HEK293 (cell line): ENCODE measurements at regions not wholly inside any gene's neighbourhood (a gene's known extent, or its start where the extent isn't known, plus 50 kb on each side); places are given as distances from the start of the nearest gene placed in this dataset.

ENCODE experiments used
- CTCF ChIA-PET: fragments of 350-600 bp; formaldehyde crosslinking; extraction: SDS; loops from one replicate; lab custom pipeline; 2021; ENCODE audit warnings: antibody characterized with exemption; lab: Yijun Ruan, JAX
- POLR2A ChIA-PET: fragments of 300-600 bp; formaldehyde crosslinking; extraction: SDS; loops from one replicate; lab custom pipeline; 2020; ENCODE audit warnings: antibody characterized with exemption, inconsistent platforms; lab: Yijun Ruan, JAX
- H3K27ac ChIP-seq: fragments of 200-500 bp; sonication (Bioruptor generic); 2 replicates; pipeline ENCODE4 v1.5.1; 2014; ENCODE audit warnings: low read depth, low read length, control low read depth, inconsistent platforms; ENCODE audit errors: extremely low read depth
- H3K36me3 ChIP-seq, 2 experiments: fragments of 200-500 bp in 1 of 2; sonication (Bioruptor generic) in 1 of 2; 1 replicate in 1 of 2; 2 replicates in 1 of 2; pipeline ENCODE4 v1.5.1; 2014 to 2017; ENCODE audit warnings: inconsistent platforms in 2 of 2, low read length in 2 of 2; ENCODE audit not compliant: control insufficient read depth in 2 of 2, insufficient read depth in 1 of 2
- H3K4me1 ChIP-seq: fragments of 200-500 bp; sonication (Bioruptor generic); 2 replicates; pipeline ENCODE4 v1.5.1; 2014; ENCODE audit warnings: mild to moderate bottlenecking, low read length, inconsistent platforms; ENCODE audit not compliant: control insufficient read depth, insufficient read depth
- H3K4me3 ChIP-seq: 2 replicates; pipeline ENCODE4 v1.5.1; 2011; ENCODE audit warnings: low read depth, mild to moderate bottlenecking, control low read depth, low read length, moderate library complexity
- H3K9me3 ChIP-seq: fragments of 200-500 bp; sonication (Bioruptor generic); 2 replicates; pipeline ENCODE4 v1.5.1; 2014; ENCODE audit warnings: low read depth, low read length, inconsistent platforms; ENCODE audit not compliant: control insufficient read depth, insufficient read depth
- GFI1B ChIP-seq: fragments of 450-650 bp; formaldehyde crosslinking; IDR thresholded peaks from 2 replicates; pipeline ENCODE4 v1.5.1; 2016; ENCODE audit warnings: missing biosample characterization, missing genetic modification characterization
- GLIS1 ChIP-seq: fragments of 450-650 bp; formaldehyde crosslinking; IDR thresholded peaks from 2 replicates; pipeline ENCODE4 v1.5.1; 2016; ENCODE audit warnings: missing biosample characterization, missing genetic modification characterization
- KLF9 ChIP-seq: fragments of 450-650 bp; formaldehyde crosslinking; IDR thresholded peaks from 2 replicates; pipeline ENCODE4 v1.5.1; 2016; ENCODE audit warnings: missing biosample characterization, missing genetic modification characterization, low read depth
- MEIS1 ChIP-seq: sonication (generic); formaldehyde crosslinking; IDR thresholded peaks from 2 replicates; pipeline ENCODE4 v1.8.1; 2022; ENCODE audit warnings: missing genetic modification reagents, mild to moderate bottlenecking, borderline replicate concordance
- ZFHX2 ChIP-seq: fragments of 450-650 bp; formaldehyde crosslinking; conservative IDR thresholded peaks from 2 replicates; pipeline ENCODE4 v1.5.1; 2016; ENCODE audit warnings: missing biosample characterization, missing genetic modification characterization
- ZFP3 ChIP-seq: fragments of 450-650 bp; formaldehyde crosslinking; IDR thresholded peaks from 2 replicates; pipeline ENCODE4 v1.5.1; 2016; ENCODE audit warnings: low read depth, missing biosample characterization, missing genetic modification characterization
- ZNF157 ChIP-seq: fragments of 450-650 bp; formaldehyde crosslinking; IDR thresholded peaks from 2 replicates; pipeline ENCODE4 v1.5.1; 2016; ENCODE audit warnings: missing biosample characterization, missing genetic modification characterization
- ZNF169 ChIP-seq: fragments of 450-650 bp; formaldehyde crosslinking; IDR thresholded peaks from 2 replicates; pipeline ENCODE4 v1.5.1; 2016; ENCODE audit warnings: missing biosample characterization, missing genetic modification characterization
- ZNF2 ChIP-seq: fragments of 450-650 bp; formaldehyde crosslinking; IDR thresholded peaks from 2 replicates; pipeline ENCODE4 v1.5.1; 2016; ENCODE audit warnings: missing biosample characterization, missing genetic modification characterization
- ZNF223 ChIP-seq: fragments of 450-650 bp; formaldehyde crosslinking; IDR thresholded peaks from 2 replicates; pipeline ENCODE4 v1.5.1; 2016; ENCODE audit warnings: missing biosample characterization, missing genetic modification characterization
- ZNF292 ChIP-seq: fragments of 450-650 bp; formaldehyde crosslinking; IDR thresholded peaks from 2 replicates; pipeline ENCODE4 v1.5.1; 2016; ENCODE audit warnings: low read depth, missing biosample characterization, missing genetic modification characterization, borderline replicate concordance
- ZNF324 ChIP-seq: fragments of 450-650 bp; formaldehyde crosslinking; IDR thresholded peaks from 2 replicates; pipeline ENCODE4 v1.5.1; 2016; ENCODE audit warnings: missing biosample characterization, missing genetic modification characterization
- ZNF335 ChIP-seq: fragments of 450-650 bp; formaldehyde crosslinking; conservative IDR thresholded peaks from 2 replicates; pipeline ENCODE4 v1.5.1; 2016; ENCODE audit warnings: missing biosample characterization, missing genetic modification characterization
- ZNF354C ChIP-seq: fragments of 450-650 bp; formaldehyde crosslinking; IDR thresholded peaks from 2 replicates; pipeline ENCODE4 v1.5.1; 2016; ENCODE audit warnings: missing biosample characterization, missing genetic modification characterization, low read depth, borderline replicate concordance
- ZNF548 ChIP-seq: fragments of 450-650 bp; formaldehyde crosslinking; IDR thresholded peaks from 2 replicates; pipeline ENCODE4 v1.5.1; 2016; ENCODE audit warnings: missing biosample characterization, missing genetic modification characterization
- ZNF560 ChIP-seq: fragments of 450-650 bp; formaldehyde crosslinking; IDR thresholded peaks from 2 replicates; pipeline ENCODE4 v1.5.1; 2017; ENCODE audit warnings: missing biosample characterization, missing genetic modification characterization, borderline replicate concordance
- ZNF571 ChIP-seq: fragments of 450-650 bp; formaldehyde crosslinking; IDR thresholded peaks from 2 replicates; pipeline ENCODE4 v1.5.0; 2017; ENCODE audit warnings: missing biosample characterization, missing genetic modification characterization
- ZNF624 ChIP-seq: fragments of 450-650 bp; formaldehyde crosslinking; IDR thresholded peaks from 2 replicates; pipeline ENCODE4 v1.5.1; 2017; ENCODE audit warnings: missing biosample characterization, missing genetic modification characterization
- ZNF670 ChIP-seq: fragments of 450-650 bp; formaldehyde crosslinking; IDR thresholded peaks from 2 replicates; pipeline ENCODE4 v1.5.1; 2016; ENCODE audit warnings: missing biosample characterization, missing genetic modification characterization, low read depth
- TF ChIP-seq, protein P1 (sequence below): fragments of 450-650 bp; formaldehyde crosslinking; IDR thresholded peaks from 2 replicates; pipeline ENCODE4 v1.5.1; 2016; ENCODE audit warnings: missing biosample characterization, missing genetic modification characterization
- TF ChIP-seq, protein P2 (sequence below): fragments of 450-650 bp; formaldehyde crosslinking; IDR thresholded peaks from 2 replicates; pipeline ENCODE4 v1.5.1; 2016; ENCODE audit warnings: missing biosample characterization, missing genetic modification characterization
- TF ChIP-seq, protein P3 (sequence below): fragments of 450-650 bp; formaldehyde crosslinking; IDR thresholded peaks from 2 replicates; pipeline ENCODE4 v1.5.1; 2016; ENCODE audit warnings: missing biosample characterization, missing genetic modification characterization
- TF ChIP-seq, protein P4 (sequence below): fragments of 450-650 bp; formaldehyde crosslinking; IDR thresholded peaks from 2 replicates; pipeline ENCODE4 v1.5.1; 2016; ENCODE audit warnings: missing biosample characterization, missing genetic modification characterization
- TF ChIP-seq, protein P5 (sequence below): IDR thresholded peaks from 2 replicates; pipeline ENCODE4 v1.6.1; 2011; ENCODE audit warnings: mild to moderate bottlenecking, low read depth, low read length, borderline replicate concordance

DNA sequence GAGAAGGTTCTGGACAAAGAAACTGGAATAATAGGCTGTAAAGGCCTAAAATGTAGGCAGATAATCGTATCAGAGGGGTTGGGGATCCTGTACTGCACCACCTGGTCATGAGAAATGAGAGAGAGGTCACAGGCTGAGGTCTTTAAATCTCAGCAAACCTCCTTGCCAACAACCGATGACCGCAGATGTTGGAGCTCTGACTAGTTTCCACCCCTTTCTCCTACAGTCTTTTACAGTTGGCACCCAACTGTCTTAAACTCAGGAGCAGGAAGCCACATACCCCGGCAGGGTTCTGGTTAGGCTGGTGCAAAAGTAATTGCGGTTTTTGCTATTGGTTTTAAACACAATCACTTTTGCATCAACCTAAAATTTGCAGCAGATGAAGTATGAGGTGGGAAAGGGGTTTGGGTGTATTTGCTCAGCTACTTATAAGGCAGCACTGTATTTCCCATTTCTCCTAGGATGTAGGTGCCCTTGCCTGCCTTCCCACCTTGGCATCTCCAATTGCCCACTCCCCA lies 261.8 kb upstream of the MYOCD start:
- Histone ChIP-seq H3K36me3 (no peaks in the 10 kb centered on the region), H3K9me3 (no peaks in the 10 kb centered on the region), H3K4me3 (no peak overlapping the region), H3K27ac (no peak overlapping the region), H3K4me1 (peaks cover 4% of the 10 kb centered on the region; the same call in 1 of the 2 replicates)
- POLR2A ChIA-PET: no interaction called here
- TF ChIP-seq ZNF560 (no peak), ZNF223 (tag by site-specific recombination) (no peak), ZNF548 (tag by site-specific recombination) (no peak), MEIS1 (CRISPR knock-in tag) (no peak), ZFHX2 (no peak), ZNF292 (tag by site-specific recombination) (no peak), ZNF335 (no peak), ZNF670 (tag by site-specific recombination) (no peak), ZNF2 (no peak), ZNF624 (tag by site-specific recombination) (no peak), ZNF324 (tag by site-specific recombination) (no peak), ZNF354C (tag by site-specific recombination) (no peak), ZFP3 (tag by site-specific recombination) (no peak)
- TF ChIP-seq, protein P1, sequence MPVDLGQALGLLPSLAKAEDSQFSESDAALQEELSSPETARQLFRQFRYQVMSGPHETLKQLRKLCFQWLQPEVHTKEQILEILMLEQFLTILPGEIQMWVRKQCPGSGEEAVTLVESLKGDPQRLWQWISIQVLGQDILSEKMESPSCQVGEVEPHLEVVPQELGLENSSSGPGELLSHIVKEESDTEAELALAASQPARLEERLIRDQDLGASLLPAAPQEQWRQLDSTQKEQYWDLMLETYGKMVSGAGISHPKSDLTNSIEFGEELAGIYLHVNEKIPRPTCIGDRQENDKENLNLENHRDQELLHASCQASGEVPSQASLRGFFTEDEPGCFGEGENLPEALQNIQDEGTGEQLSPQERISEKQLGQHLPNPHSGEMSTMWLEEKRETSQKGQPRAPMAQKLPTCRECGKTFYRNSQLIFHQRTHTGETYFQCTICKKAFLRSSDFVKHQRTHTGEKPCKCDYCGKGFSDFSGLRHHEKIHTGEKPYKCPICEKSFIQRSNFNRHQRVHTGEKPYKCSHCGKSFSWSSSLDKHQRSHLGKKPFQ (tag by site-specific recombination): no peak
- TF ChIP-seq, protein P2, sequence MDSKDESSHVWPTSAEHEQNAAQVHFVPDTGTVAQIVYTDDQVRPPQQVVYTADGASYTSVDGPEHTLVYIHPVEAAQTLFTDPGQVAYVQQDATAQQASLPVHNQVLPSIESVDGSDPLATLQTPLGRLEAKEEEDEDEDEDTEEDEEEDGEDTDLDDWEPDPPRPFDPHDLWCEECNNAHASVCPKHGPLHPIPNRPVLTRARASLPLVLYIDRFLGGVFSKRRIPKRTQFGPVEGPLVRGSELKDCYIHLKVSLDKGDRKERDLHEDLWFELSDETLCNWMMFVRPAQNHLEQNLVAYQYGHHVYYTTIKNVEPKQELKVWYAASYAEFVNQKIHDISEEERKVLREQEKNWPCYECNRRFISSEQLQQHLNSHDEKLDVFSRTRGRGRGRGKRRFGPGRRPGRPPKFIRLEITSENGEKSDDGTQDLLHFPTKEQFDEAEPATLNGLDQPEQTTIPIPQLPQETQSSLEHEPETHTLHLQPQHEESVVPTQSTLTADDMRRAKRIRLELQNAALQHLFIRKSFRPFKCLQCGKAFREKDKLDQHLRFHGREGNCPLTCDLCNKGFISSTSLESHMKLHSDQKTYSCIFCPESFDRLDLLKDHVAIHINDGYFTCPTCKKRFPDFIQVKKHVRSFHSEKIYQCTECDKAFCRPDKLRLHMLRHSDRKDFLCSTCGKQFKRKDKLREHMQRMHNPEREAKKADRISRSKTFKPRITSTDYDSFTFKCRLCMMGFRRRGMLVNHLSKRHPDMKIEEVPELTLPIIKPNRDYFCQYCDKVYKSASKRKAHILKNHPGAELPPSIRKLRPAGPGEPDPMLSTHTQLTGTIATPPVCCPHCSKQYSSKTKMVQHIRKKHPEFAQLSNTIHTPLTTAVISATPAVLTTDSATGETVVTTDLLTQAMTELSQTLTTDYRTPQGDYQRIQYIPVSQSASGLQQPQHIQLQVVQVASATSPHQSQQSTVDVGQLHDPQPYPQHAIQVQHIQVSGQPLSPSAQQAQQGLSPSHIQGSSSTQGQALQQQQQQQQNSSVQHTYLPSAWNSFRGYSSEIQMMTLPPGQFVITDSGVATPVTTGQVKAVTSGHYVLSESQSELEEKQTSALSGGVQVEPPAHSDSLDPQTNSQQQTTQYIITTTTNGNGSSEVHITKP (tag by site-specific recombination): no peak
- CTCF ChIA-PET: interaction anchor here (0.9 to 1.0 kb wide), 2 partner anchors 8 to 144 kb away, joined by 3 to 4 read pairs; no protein-coding TSS in a partner anchor

DNA sequence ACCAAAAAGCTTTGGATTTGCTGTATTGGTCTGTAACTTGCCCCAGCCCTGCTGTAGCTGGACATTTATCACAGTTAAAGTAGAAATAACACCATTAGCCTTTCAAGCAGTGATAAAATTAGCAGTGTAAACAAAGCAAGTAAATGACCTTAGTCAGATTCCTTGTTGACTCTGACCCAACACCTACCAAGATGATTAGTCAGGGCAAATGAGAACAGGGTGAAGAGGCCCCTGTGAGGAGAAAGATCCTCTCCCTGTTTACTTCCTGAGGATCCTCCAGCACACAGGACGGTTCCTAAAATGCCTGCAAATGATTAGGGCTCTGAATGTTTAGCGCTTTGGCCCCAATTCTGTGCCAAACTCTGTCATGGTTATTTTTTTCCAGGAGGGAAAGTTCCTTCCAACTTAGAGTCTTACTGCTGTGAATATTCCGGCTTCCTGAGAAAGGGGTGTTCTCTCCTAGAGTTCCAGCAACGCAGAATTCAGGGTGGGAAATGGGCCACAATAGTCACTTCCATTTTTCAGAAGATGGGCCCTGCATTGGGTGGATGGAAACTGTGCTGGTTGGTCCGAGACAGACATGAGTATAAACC lies 259.0 kb upstream of the MYOCD start:
- Histone ChIP-seq H3K4me1 (peaks cover 4% of the 10 kb centered on the region; the same call in 1 of the 2 replicates), H3K27ac (no peak overlapping the region), H3K9me3 (no peaks in the 10 kb centered on the region), H3K36me3 (no peaks in the 10 kb centered on the region), H3K4me3 (no peak overlapping the region)
- POLR2A ChIA-PET: no interaction called here
- CTCF ChIA-PET: interaction anchor here (0.6 to 3.2 kb wide), 3 partner anchors 11 to 124 kb away, joined by 3 to 11 read pairs (median 3); no protein-coding TSS in a partner anchor
- TF ChIP-seq GFI1B (tag by site-specific recombination) (no peak), ZNF157 (no peak), GLIS1 (tag by site-specific recombination) (no peak), KLF9 (tag by site-specific recombination) (no peak), ZNF169 (tag by site-specific recombination) (no peak), ZNF571 (tag by site-specific recombination) (no peak)
- TF ChIP-seq, protein P3, sequence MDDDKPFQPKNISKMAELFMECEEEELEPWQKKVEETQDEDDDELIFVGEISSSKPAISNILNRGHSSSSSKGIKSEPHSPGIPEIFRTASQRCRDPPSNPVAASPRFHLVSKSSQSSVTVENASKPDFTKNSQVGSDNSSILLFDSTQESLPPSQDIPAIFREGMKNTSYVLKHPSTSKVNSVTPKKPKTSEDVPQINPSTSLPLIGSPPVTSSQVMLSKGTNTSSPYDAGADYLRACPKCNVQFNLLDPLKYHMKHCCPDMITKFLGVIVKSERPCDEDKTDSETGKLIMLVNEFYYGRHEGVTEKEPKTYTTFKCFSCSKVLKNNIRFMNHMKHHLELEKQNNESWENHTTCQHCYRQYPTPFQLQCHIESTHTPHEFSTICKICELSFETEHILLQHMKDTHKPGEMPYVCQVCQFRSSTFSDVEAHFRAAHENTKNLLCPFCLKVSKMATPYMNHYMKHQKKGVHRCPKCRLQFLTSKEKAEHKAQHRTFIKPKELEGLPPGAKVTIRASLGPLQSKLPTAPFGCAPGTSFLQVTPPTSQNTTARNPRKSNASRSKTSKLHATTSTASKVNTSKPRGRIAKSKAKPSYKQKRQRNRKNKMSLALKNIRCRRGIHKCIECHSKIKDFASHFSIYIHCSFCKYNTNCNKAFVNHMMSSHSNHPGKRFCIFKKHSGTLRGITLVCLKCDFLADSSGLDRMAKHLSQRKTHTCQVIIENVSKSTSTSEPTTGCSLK (tag by site-specific recombination): no peak
- TF ChIP-seq, protein P4, sequence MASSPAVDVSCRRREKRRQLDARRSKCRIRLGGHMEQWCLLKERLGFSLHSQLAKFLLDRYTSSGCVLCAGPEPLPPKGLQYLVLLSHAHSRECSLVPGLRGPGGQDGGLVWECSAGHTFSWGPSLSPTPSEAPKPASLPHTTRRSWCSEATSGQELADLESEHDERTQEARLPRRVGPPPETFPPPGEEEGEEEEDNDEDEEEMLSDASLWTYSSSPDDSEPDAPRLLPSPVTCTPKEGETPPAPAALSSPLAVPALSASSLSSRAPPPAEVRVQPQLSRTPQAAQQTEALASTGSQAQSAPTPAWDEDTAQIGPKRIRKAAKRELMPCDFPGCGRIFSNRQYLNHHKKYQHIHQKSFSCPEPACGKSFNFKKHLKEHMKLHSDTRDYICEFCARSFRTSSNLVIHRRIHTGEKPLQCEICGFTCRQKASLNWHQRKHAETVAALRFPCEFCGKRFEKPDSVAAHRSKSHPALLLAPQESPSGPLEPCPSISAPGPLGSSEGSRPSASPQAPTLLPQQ (tag by site-specific recombination): no peak
- TF ChIP-seq, protein P5, sequence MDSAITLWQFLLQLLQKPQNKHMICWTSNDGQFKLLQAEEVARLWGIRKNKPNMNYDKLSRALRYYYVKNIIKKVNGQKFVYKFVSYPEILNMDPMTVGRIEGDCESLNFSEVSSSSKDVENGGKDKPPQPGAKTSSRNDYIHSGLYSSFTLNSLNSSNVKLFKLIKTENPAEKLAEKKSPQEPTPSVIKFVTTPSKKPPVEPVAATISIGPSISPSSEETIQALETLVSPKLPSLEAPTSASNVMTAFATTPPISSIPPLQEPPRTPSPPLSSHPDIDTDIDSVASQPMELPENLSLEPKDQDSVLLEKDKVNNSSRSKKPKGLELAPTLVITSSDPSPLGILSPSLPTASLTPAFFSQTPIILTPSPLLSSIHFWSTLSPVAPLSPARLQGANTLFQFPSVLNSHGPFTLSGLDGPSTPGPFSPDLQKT: no peak
